HUES6 (cell line): ENCODE measurements at regions not wholly inside any gene's neighbourhood (a gene's known extent, or its start where the extent isn't known, plus 50 kb on each side); places are given as distances from the start of the nearest gene placed in this dataset.

Experiments used
- H3K27ac ChIP-seq: 2 replicates; pipeline ENCODE4 v1.7.0; 2013; ENCODE audit warnings: low read depth, mild to moderate bottlenecking, low read length, inconsistent platforms
- H3K27me3 ChIP-seq: 2 replicates; pipeline ENCODE4 v1.6.1; 2013; ENCODE audit warnings: low read length; ENCODE audit not compliant: control insufficient read depth, insufficient read depth
- H3K36me3 ChIP-seq: 2 replicates; pipeline ENCODE4 v1.6.1; 2013; ENCODE audit warnings: low read length; ENCODE audit not compliant: control insufficient read depth, insufficient read depth
- H3K4me1 ChIP-seq: 2 replicates; pipeline ENCODE4 v1.6.1; 2013; ENCODE audit warnings: low read length; ENCODE audit not compliant: control insufficient read depth, insufficient read depth
- H3K4me3 ChIP-seq: 2 replicates; pipeline ENCODE4 v1.5.1; 2013; ENCODE audit warnings: low read depth, low read length
- H3K9ac ChIP-seq: one replicate; pipeline ENCODE4 v1.6.1; 2013; ENCODE audit warnings: mild to moderate bottlenecking, low read length
- H3K9me3 ChIP-seq: 2 replicates; pipeline ENCODE4 v1.6.1; 2013; ENCODE audit warnings: low read depth, low read length; ENCODE audit not compliant: control insufficient read depth, insufficient read depth

GRCh38 chr12:63305901-63306875 is 155.2 kb upstream of the AVPR1A start:
- Histone ChIP-seq H3K27ac (no peak overlapping the region), H3K4me1 (0 out of 2 replicates have a peak, but pooled peaks cover 4% of the 10 kb centered on the region), H3K27me3 (no peaks in the 10 kb centered on the region), H3K9ac (no peak overlapping the region), H3K4me3 (no peak overlapping the region), H3K36me3 (no peaks in the 10 kb centered on the region), H3K9me3 (peaks cover 9% of the 10 kb centered on the region; the same call in 1 of the 2 replicates)

- Histone ChIP-seq H3K36me3 (no peaks in the 10 kb centered on the region), H3K27ac (no peak overlapping the region), H3K9ac (no peak overlapping the region), H3K27me3 (no peaks in the 10 kb centered on the region), H3K9me3 (no peaks in the 10 kb centered on the region), H3K4me3 (no peak overlapping the region), H3K4me1 (0 out of 2 replicates have a peak, but pooled peaks cover 4% of the 10 kb centered on the region)
Measured at GRCh38 chr12:63304887-63305316, 153.9 kb upstream of the AVPR1A start.

- Histone ChIP-seq H3K27me3 (no peaks in the 10 kb centered on the region), H3K9ac (no peak overlapping the region), H3K4me1 (0 out of 2 replicates have a peak, but pooled peaks cover 4% of the 10 kb centered on the region), H3K36me3 (no peaks in the 10 kb centered on the region), H3K4me3 (no peak overlapping the region), H3K27ac (no peak overlapping the region), H3K9me3 (no peaks in the 10 kb centered on the region)
Measured at GRCh38 chr12:63302941-63303536, 152.0 kb upstream of the AVPR1A start.

- no peaks in the 10 kb centered on the region for H3K27me3 ChIP-seq
- no peak overlapping the region for H3K4me3 ChIP-seq
- no peak overlapping the region for H3K9ac ChIP-seq
- H3K36me3 ChIP-seq, result no peaks in the 10 kb centered on the region
- H3K9me3 ChIP-seq, result no peaks in the 10 kb centered on the region
- H3K27ac ChIP-seq, result no peak overlapping the region
- H3K4me1 ChIP-seq, result 0 out of 2 replicates have a peak, but pooled peaks cover 4% of the 10 kb centered on the region
Measured at GRCh38 chr12:63302269-63302940, 151.4 kb upstream of the AVPR1A start.

- Histone ChIP-seq H3K9me3 (no peaks in the 10 kb centered on the region), H3K4me3 (no peak overlapping the region), H3K27ac (no peak overlapping the region), H3K9ac (no peak overlapping the region), H3K4me1 (0 out of 2 replicates have a peak, but pooled peaks cover 4% of the 10 kb centered on the region), H3K27me3 (no peaks in the 10 kb centered on the region), H3K36me3 (no peaks in the 10 kb centered on the region)
Measured at GRCh38 chr12:63301311-63301710, 150.3 kb upstream of the AVPR1A start.

GRCh38 chr12:63298386-63298930 is 147.5 kb upstream of the AVPR1A start:
- Histone ChIP-seq H3K27ac (no peak overlapping the region), H3K4me1 (peaks cover 8% of the 10 kb centered on the region; the same call in 1 of the 2 replicates), H3K9ac (no peak overlapping the region), H3K27me3 (no peaks in the 10 kb centered on the region), H3K4me3 (no peak overlapping the region), H3K9me3 (no peaks in the 10 kb centered on the region), H3K36me3 (no peaks in the 10 kb centered on the region)

GRCh38 chr12:63294327-63294632 is 143.3 kb upstream of the AVPR1A start:
- Histone ChIP-seq H3K27ac (peak overlapping the region; percentile 26; the same call in 1 of the 2 replicates), H3K4me1 (peaks cover 4% of the 10 kb centered on the region; the same call in 1 of the 2 replicates)

GRCh38 chr12:63292471-63293221 is 141.6 kb upstream of the AVPR1A start:
- Histone ChIP-seq H3K4me1 (peaks cover 4% of the 10 kb centered on the region; the same call in 1 of the 2 replicates), H3K27me3 (no peaks in the 10 kb centered on the region), H3K36me3 (no peaks in the 10 kb centered on the region), H3K27ac (no peak overlapping the region), H3K9ac (no peak overlapping the region), H3K9me3 (no peaks in the 10 kb centered on the region), H3K4me3 (no peak overlapping the region)

More at GRCh38 chr12:63294327-63294632, 143.3 kb upstream of the AVPR1A start:
- Histone ChIP-seq H3K9ac (no peak overlapping the region), H3K36me3 (no peaks in the 10 kb centered on the region), H3K4me3 (no peak overlapping the region), H3K27me3 (no peaks in the 10 kb centered on the region), H3K9me3 (no peaks in the 10 kb centered on the region)

GRCh38 chr12:63276537-63277365 is 125.8 kb upstream of the AVPR1A start:
- Histone ChIP-seq H3K4me1 (no peaks in the 10 kb centered on the region), H3K36me3 (no peaks in the 10 kb centered on the region), H3K9ac (no peak overlapping the region), H3K27me3 (no peaks in the 10 kb centered on the region), H3K4me3 (no peak overlapping the region), H3K27ac (no peak overlapping the region), H3K9me3 (no peaks in the 10 kb centered on the region)
